GM19397 (cell line): ENCODE measurements at regions not wholly inside any gene's neighbourhood (a gene's known extent, or its start where the extent isn't known, plus 50 kb on each side); places are given as distances from the start of the nearest gene placed in this dataset.
A peak's percentile ranks its signal among the peaks of the same experiment; 100 is the strongest.
"Not testable (repeated sequence)": the region's sequence is repeated elsewhere in the genome, so short reads cannot be mapped to it uniquely, and the experiment has no call there.

Experiments used
- ATAC-seq: cut with Tn5 transposase; IDR thresholded peaks from one replicate; pipeline ENCODE4 v1.9.1; 2021; ENCODE audit warnings: mild to moderate bottlenecking, moderate library complexity; ENCODE audit not compliant: unreplicated experiment

GRCh38 chr11:29261831-29262230, 755.0 kb downstream of the KCNA4 start:
- ATAC-seq: no peak

GRCh38 chr11:29260939-29261705, 755.7 kb downstream of the KCNA4 start:
- no peak for ATAC-seq

- no peak for ATAC-seq
Observed at GRCh38 chr11:29258411-29258810, 758.4 kb downstream of the KCNA4 start.

GRCh38 chr11:29256580-29256979, 760.2 kb downstream of the KCNA4 start:
- ATAC-seq: peak; percentile 70

- no peak for ATAC-seq
Observed at GRCh38 chr11:29255401-29255800, 761.4 kb downstream of the KCNA4 start.

GRCh38 chr11:29251738-29252137, 765.1 kb downstream of the KCNA4 start:
- peak; percentile 47 for ATAC-seq

- ATAC-seq: no peak
Observed at GRCh38 chr11:29249713-29250112, 767.1 kb downstream of the KCNA4 start.

- no peak for ATAC-seq
Observed at GRCh38 chr11:29244355-29244754, 772.5 kb downstream of the KCNA4 start.

GRCh38 chr11:29243616-29244015, 773.2 kb downstream of the KCNA4 start:
- no peak for ATAC-seq

- no peak for ATAC-seq
Observed at GRCh38 chr11:29231991-29232390, 784.8 kb downstream of the KCNA4 start.

- ATAC-seq: no peak
Observed at GRCh38 chr11:29231586-29231985, 785.2 kb downstream of the KCNA4 start.

GRCh38 chr11:29227811-29228210, 789.0 kb downstream of the KCNA4 start:
- no peak for ATAC-seq

GRCh38 chr11:29224739-29225384, 792.0 kb downstream of the KCNA4 start:
- no peak for ATAC-seq

GRCh38 chr11:29219531-29219930, 797.3 kb downstream of the KCNA4 start:
- ATAC-seq: not testable (repeated sequence)

- no peak for ATAC-seq
Observed at GRCh38 chr11:29217901-29218300, 798.9 kb downstream of the KCNA4 start.

- ATAC-seq: no peak
Observed at GRCh38 chr11:29214833-29215232, 802.0 kb downstream of the KCNA4 start.

- ATAC-seq: no peak
Observed at GRCh38 chr11:29211202-29211601, 805.6 kb downstream of the KCNA4 start.

- ATAC-seq: no peak
Observed at GRCh38 chr11:29210426-29210825, 806.4 kb downstream of the KCNA4 start.

GRCh38 chr11:29208117-29208516, 808.7 kb downstream of the KCNA4 start:
- no peak for ATAC-seq

- no peak for ATAC-seq
Observed at GRCh38 chr11:29200791-29201562, 815.9 kb downstream of the KCNA4 start.

- ATAC-seq: no peak
Observed at GRCh38 chr11:29190313-29190712, 826.5 kb downstream of the KCNA4 start.

GRCh38 chr11:29187215-29187614, 829.6 kb downstream of the KCNA4 start:
- no peak for ATAC-seq
